Ammon's horn (tissue), 1 donor: ENCODE measurements at regions not wholly inside any gene's neighbourhood (a gene's known extent, or its start where the extent isn't known, plus 50 kb on each side); places are given as distances from the start of the nearest gene placed in this dataset.

Source experiments
- DNase-seq: peaks from one replicate; pipeline ENCODE4 v3.0.0-alpha.2; 2016; ENCODE audit warnings: low spot score

DNA sequence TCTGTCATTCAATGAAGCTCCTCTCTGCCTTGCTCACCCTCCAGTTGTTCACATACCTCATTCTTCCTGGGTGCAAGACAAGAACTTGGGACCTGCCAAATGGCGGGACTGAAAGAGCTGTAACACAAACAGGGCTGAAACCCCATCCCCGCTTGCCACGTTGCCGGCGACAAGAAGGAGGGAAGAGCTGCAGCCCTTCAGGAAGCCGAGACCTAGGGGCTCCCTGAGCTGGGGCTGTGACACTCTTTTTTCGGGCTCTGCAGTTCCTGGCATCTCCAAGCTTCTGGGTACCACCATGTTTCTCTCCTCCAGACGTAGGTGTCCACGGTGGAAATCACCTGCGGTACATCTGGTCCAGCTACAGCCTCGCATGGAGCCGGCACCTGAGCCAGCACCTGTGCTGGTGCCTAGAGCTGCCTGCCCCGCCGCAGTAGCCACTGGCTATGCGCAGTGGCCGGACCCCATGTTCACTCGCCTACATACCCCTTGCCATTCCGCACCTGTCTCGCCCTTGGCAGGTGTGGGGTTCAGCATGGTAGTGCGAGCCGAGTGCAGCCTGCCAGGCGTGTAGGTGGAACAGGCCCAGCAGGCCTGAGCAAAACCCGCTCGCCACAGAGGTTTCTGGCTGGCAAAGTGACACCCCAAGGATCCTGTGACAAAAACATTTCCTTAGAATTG lies 367.0 kb upstream of the NEGR1 start:
- no peak for DNase-seq

DNA sequence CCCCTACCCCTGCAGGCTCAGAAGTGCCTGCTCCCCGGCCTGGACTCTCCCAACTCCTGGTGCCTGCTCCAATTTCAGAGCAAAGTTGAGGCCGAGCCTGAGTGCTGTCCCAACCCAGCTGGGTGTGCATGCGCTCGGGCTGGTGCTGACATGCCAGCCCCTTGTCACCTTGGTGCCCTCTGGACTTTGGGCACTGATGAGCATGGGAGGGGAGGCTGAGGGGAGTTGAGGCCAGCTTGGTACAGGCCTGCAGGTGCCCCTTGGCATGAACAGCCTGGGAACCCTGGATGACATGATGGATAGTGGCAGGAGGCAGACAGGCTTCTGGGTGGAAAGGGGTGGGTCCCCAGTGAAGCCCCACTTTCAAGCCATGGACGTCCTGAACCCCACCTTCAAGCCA lies 366.1 kb upstream of the NEGR1 start:
- DNase-seq, result no peak

DNA sequence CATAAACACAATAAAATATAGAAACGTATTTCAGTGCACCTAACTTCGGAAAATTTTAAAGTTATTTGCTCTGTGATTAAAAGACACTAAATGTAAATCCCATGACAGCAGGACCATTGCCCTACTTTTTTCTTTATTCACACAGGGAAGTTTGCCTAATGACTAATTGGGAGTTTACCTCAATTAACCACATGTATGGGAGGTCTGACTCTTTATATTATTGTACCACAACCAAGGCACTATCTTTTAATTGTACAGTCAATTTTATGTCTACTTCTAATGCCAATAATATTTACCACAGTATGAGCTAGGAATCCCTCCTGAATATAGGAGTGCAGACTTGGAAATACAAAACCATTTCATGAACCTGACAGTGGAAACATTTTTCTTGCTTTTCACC lies 360.8 kb upstream of the NEGR1 start:
- no peak for DNase-seq

DNA sequence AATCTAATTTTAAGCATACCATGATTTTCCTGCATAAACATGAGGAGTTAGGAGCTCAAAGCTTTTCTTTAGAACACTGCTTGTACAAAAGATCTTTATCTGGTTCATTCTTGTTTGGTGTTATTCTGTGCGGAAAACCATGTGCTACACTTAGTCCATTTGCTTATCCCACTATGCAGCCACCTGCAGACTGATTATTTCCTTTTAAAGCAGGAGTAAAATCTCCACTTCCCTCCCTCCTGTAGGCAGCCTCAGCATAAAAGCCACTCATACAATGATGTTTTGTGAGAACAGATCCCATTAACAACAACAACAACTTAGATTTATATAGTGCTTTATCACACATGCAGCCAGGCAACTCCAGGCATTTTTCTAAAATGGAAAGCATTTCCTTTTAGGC lies 355.3 kb upstream of the NEGR1 start:
- DNase-seq, result no peak

DNA sequence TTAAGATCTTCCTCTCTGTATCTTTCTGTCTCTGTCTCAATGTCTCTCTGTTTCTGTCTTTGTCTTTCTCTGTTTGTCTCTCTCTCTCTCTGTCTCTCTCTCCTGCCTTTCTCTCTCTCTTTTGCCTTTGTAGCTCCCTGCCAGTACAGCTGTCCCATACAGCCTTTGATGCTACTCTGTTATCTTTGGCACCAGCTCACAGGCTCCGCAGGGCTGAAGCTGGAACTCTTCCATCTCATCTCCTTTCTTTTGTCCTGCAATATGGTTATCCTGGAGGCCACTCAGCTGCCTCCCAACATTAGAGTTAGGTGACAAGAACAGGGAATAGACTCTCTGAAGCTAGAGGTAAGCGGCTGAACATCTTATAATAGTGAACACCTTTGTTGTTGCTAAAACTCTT lies 354.3 kb upstream of the NEGR1 start:
- DNase-seq, result no peak

DNA sequence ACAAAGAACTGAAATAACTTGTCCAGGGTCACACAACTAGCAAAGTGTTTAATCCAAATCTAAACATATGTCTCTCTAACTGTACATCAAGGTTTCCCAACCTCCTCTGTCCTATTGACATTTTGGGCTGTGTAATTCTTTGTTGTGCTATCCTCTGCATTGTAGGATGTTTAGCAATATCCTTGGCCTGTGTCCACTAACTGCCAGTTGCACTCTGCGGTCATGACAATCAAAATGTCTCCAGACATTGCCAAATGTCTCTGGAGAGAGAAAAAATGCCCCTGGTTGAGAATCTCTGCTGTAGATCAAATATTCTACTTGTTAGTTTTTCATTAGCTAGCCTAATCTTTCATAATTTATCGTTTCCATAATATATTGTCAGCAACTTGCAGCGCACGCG lies 353.4 kb upstream of the NEGR1 start:
- DNase-seq, result no peak

DNA sequence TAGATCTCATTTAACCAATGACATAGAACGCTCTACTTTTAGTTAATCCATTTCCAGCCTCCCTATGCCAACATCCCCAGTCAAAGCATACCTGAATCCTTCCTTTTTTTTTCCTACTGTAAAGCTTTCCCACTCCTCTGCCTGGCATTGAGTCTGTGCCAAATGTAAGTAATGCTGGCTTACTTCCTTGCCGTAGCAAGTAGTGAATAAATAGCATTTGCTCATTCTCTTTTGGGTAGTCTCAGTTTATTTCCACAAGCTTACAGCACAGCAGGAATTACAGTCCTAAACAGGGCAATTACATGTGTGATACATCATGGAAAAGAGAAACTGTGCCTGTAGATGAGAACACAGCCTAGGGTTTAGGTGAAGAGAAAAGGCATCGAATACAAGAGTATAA lies 352.6 kb upstream of the NEGR1 start:
- DNase-seq, result no peak

DNA sequence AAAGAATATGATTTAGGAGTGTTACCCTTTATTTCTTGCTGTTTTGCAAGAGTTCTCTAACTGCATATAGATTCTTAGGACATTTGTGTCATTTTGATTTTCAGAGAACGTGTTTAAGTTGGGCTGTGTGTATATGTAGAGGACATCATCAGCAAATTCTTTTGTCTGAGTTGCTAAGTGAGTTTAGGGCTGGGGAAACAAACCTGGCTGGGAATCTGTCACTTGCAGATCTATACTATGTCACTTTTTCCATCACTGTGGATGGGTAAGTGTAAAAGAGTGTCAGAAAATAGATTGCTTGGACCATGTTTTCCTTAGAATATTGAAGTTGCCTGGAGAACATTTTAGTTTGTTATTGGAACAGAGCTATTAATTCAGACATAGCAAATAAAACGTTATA lies 349.1 kb upstream of the NEGR1 start:
- no peak for DNase-seq

DNA sequence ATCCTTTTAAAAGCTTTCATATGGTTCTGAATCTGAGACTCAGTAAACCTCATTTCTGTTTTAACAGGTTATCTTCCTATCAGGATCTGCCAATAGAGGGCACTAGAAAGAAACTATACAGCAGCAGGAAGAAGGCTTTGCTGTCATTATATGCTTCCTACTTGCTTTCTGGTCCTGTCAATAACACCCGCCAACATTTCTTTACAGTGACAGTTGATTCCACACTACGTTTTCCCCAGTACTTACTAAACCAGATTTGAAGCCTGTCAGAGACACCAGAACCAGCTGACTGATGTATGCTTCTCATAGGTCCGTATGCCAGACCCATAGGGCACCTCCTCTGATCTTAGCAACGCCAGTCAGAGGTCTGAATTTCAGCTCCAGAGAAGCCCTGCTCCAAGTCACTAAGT lies 341.0 kb upstream of the NEGR1 start:
- DNase-seq, result peak; percentile 65

DNA sequence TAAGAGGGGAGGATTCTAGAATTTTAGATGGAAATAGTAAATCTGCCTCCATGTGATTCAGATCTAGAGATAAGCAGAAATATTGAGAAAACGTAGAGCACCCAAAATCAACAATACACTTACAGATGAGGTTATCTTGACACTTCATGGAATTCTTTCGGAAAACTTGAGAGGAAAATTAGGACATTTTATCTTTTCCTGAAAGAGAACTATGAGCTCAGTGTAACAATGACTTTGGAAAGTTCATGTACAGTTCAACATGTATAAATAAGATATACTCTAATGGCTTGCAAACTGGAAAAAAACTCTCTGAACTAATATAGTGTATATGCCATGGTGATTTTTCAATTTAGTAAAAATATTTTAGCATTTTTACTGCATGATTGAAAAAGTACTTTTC lies 338.1 kb upstream of the NEGR1 start:
- no peak for DNase-seq

DNA sequence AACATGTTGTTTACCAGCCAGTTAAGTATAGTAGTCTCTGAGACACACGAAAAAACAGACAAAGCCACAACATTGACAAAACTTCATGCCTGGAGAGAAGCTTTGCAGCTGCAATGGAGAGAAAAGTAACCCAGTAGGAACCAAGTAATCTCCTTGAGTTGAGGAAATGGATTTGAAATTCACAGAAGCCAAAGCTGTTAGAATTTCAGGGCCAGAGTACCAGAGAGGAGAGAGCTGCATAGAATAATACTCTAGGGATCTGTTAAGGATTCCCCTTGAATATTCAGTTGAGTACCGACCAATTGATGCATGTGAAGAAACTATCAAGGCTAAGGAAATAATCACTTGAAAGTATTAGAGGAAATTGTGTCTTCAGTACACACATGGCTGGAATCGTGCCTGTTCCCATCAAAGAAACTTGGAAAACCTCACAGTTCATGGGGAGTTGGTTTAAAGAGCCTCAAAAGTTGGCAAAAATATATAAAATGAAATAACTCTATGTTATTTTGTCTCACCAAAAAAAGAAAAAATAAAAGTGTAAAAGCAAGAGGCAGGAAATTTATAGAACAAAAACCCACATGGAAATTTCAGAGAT lies 324.0 kb upstream of the NEGR1 start:
- no peak for DNase-seq

DNA sequence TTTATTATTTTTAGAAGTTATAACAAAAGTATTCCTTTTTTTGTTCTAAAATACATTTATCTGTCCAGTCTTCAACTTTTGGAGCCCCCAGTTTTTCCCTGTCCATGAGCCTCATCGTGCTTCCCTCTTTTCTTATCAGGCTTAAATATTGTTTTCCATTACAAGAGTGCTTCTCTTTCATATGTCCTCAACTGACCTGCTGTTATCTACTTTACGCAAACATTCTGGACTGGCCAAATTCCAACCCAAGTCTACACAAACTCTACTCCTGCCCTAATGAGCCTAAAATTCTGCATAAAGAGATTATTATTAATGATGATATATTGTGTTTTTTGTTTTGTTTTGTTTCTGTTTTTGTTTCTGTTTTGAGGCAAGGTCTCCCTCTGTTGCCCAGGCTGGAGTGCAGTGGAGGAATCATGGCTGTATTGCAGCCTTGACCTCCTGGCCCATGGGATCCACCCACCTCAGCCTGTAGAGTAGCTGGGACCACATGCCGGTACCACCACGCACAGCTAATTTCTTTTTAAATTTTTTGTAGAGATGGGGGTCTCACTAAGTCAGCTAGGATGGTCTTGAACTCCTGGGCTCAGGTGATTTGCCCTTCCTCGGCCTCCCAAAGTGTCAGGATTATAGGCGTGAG lies 318.8 kb upstream of the NEGR1 start:
- no peak for DNase-seq

DNA sequence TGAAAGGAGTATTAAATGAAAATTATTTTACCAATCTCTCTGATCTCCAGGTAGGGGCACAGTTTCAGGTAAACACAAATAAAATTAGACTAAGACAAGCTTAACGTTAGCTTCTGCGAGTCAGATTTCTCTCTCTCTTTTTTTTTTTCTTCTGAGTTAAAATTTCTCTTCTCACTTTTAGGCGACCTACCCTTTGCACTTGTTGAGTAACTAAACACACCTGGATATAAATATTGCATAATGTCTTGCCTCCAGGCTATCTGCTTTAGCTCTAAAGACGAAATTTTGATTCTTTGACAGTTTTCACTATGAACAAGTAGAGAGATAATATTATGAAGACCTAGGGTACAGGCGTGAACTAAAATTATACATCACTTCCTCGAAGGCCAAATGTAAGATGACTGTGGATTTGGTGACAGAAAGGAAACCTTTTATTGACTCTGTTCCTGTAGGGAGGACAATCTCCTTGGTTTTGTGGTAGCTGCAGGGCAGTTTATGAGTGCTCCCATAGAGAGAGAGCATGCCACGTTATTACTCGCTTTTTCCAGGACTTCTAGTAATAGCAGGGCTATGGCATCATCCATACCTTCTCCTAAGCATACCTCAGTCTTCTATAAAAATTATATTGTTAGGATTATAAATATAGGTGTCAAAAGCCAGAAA lies 303.8 kb upstream of the NEGR1 start:
- no peak for DNase-seq

DNA sequence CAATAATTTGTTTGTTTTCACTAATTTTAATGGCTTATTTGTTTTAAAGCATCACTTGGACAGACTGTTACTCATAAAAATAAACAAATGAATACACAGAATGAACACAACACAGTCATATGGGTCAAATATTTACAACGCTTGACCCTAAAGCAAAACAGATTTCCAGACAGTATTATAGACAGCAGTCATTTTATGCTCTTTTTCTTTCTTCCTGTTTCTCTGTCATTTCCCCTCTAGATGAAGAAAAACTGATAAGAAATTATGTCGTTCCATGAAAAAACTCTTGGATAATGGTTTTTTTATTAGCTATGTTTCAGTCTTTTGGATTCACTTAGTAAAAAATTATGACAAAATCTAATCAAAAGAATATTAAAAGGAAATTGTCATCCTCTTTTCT lies 297.3 kb upstream of the NEGR1 start:
- no peak for DNase-seq

DNA sequence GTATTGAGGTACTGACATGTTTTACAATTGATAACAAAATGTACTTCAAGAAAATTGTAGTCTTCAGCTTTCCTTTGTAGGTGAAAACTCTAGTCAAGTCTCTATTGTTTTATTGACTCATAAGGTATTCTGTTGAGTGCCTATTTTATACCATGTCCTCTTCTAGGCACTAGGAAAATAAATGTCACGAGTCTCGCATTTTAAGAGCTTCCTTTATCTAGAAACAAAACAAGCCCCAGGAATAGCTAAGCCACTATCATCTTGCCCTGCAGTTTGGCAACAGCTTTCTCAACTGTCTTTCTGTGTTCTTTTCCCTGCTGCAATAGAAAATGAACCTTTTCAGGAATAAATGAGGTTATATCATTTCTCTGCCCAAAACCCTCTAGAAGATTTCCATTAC lies 288.5 kb upstream of the NEGR1 start:
- no peak for DNase-seq

DNA sequence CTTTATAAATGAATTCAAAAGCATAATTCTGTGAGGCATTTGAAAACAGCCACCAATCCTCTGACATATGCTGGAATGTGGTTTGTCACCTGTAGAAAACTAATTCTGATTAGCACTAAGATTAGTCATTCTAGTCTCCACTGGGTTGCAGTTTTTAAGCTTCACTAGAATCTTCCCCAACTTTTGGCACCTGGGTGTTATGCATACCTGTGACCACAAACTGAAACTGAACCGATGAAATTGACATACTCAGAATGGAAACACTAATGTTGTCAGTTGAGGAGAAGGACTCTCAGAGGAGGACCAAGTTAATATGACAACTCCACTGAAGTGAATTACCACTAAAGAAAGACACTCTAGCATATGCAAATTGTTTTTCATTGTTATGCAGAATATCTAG lies 285.8 kb upstream of the NEGR1 start:
- DNase-seq, result no peak

DNA sequence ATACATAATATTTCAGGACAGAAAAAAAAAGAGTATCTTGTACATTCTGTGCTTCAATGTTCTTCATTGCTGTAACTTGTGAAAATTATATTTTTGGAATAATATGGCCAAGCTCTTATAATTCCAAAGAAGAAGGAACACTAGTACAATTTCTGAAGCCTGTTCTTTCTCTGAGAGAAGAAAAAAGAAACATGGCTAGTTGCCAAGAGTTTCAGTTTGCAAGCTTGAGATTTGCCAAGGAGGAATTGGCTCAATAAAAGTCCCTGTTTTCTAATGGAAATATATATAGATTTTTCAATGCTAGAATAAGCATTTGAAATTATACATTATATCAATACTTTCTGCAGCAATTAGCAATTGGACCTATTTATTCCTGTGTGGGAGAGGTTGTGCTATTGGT lies 285.2 kb upstream of the NEGR1 start:
- peak; percentile 21 for DNase-seq

DNA sequence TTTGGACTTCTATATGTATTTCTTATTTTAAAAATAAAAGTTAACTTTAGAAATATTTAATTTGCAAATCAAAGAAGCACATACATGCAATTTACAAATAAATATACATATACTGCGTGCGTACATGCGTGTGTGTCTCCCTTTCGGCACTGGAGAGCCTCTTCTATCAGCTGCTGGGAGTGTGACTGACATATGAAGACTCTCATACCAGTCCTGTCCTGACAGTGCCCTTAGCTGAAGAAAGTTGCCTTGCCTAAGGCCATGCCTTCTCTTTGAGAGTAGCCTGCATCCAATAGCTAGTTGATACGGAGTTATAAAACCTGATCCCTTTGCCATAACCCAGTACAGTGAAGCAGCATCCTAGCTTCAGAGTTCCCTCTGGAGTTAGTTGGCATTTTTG lies 282.4 kb upstream of the NEGR1 start:
- DNase-seq, result no peak

DNA sequence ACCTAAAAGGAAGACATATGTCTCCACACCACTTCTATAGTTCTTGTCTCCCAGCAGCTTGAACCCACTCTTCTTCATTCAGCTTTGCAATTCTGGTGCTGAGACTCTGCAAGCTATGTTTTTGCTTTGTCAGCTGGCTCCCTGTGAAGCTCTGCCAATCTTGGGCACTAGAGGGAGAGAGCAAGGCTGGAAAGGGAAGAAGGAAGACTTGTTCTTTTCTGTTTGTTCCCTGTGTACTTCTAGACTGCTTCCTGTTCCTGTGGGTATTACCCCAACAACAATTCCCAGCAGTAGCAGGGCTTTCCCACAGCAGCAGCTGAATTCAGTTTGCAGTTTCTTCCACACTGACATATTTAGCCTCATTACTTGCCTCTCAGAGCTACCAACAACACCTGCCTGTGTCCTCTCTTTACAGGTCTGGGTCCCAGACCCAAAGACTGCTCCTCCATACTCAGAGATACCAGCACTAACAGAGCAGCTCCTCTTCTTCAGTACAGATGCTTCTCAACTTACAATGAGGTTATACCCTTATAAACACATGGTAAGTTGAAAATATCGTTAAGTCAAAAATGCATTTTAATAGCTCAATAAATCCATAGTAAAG lies 275.2 kb upstream of the NEGR1 start:
- peak; percentile 21 for DNase-seq

DNA sequence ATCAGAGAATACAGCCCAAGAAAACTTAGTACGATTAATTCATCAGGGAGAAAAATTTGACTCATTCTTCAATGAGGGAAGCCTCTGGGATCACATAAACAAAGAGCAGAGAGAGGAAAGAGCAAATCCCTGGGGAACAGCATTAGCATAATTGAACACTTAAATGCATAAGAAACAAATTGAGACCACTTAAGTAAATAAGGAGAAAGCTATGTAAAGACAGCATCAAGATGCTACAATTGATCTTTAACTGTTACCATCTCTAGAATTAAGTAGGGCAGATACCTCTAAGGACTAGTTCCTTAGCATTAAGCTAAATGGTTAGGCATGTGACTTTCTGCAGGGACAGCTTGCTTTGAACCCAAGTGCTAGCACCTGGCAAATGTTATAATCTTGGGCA lies 265.1 kb upstream of the NEGR1 start:
- DNase-seq, result no peak

DNA sequence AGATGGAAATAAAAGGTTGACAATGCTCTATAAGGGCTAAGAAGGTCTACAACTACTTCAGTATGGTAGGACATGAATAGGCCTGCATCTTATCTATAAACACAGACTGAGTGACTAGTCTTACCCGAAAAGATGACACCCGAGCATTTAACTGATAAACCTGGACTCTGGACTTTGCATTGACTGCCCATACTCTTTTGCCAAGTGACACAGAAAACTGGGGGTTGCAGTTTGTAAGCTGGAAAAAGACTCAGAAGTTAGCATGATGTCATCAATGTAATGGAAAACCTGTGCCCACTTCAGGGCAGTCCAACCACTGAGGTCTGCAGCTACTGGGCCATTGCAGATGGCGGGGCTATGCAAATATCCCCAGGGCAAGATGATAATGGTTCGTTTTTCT lies 258.3 kb upstream of the NEGR1 start:
- no peak for DNase-seq

DNA sequence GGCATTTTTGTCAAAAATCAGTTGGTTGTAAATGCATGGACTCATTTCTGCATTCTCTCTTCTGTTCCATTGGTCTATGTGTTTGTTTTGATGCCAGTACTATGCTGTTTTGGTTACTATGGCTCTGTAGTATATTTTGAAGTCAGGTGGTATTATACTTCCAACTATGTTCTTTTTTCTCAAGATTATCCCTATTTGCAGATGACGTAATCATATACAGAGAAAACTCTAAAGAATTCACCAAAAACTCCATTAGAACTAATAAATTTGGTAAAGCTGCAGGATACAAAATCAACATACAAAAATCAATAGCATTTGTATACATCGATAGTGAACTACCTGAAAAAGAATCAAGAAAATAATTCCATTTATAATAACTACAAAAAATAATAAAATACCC lies 253.1 kb upstream of the NEGR1 start:
- no peak for DNase-seq

DNA sequence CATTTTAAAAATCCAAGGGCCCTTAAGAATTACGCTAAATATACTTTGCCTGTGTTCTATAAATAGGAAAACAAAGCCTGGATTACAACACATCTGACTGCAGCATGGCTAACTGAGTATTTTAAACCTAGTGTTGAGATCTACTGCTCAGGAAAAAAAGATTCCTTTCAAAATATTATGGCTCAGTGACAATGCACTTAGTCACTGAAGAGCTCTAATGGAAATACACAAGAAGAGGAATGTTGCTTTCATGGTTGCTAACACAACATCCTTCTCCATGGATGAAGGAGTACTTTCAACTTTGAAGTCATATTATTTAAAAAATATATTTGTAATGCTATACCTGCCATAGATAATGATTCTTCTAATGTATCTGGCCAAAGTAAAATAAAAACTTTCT lies 248.3 kb upstream of the NEGR1 start:
- DNase-seq, result no peak
